Subcutaneous abdominal adipose tissue (tissue), 5 donors: ENCODE measurements at regions not wholly inside any gene's neighbourhood (a gene's known extent, or its start where the extent isn't known, plus 50 kb on each side); places are given as distances from the start of the nearest gene placed in this dataset.
"Not testable (repeated sequence)": the region's sequence is repeated elsewhere in the genome, so short reads cannot be mapped to it uniquely, and the experiment has no call there.

ENCODE experiments used
- H3K27ac ChIP-seq: one replicate; pipeline ENCODE4 v1.7.0; 2013; ENCODE audit warnings: low read depth, mild to moderate bottlenecking, inconsistent platforms, low read length, moderate library complexity
- H3K27me3 ChIP-seq, 5 donors: one replicate each; pipeline ENCODE4 v1.7.0; 2013; ENCODE audit warnings: low read length in 5 of 5, inconsistent platforms in 1 of 5; ENCODE audit not compliant: control insufficient read depth in 5 of 5, insufficient read depth in 4 of 5
- H3K36me3 ChIP-seq, 5 donors: one replicate each; pipeline ENCODE4 v1.7.0; 2013; ENCODE audit warnings: low read length in 5 of 5; ENCODE audit not compliant: control insufficient read depth in 5 of 5, insufficient read depth in 5 of 5
- H3K4me1 ChIP-seq, 5 donors: one replicate each; pipeline ENCODE4 v1.7.0; 2013; ENCODE audit warnings: low read length in 5 of 5, mild to moderate bottlenecking in 3 of 5, moderate library complexity in 1 of 5; ENCODE audit not compliant: control insufficient read depth in 5 of 5, insufficient read depth in 5 of 5
- H3K4me3 ChIP-seq, 5 donors: one replicate each; pipeline ENCODE4 v1.7.0; 2013; ENCODE audit warnings: low read length in 5 of 5, low read depth in 1 of 5
- H3K9ac ChIP-seq, 5 donors: one replicate each; pipeline ENCODE4 v1.7.0; 2013; ENCODE audit warnings: low read length in 5 of 5, mild to moderate bottlenecking in 4 of 5, moderate library complexity in 3 of 5
- H3K9me3 ChIP-seq, 5 donors: one replicate each; pipeline ENCODE4 v1.7.0; 2013; ENCODE audit warnings: low read length in 5 of 5; ENCODE audit not compliant: control insufficient read depth in 5 of 5
- donor health status: healthy.
- donor health status: healthy.
- donor health status: healthy.
- donor health status: healthy.
- donor health status: healthy.

- Histone ChIP-seq H3K9me3 (no peaks in the 10 kb centered on the region), H3K27ac (no peak overlapping the region), H3K9ac (no peak overlapping the region), H3K4me3 (no peak overlapping the region), H3K36me3 (no peaks in the 10 kb centered on the region), H3K4me1 (no peaks in the 10 kb centered on the region), H3K27me3 (no peaks in the 10 kb centered on the region)
Measured at GRCh38 chr1:70587872-70588366, 176.9 kb downstream of the CTH start.

GRCh38 chr1:70593551-70593950 is 182.5 kb downstream of the CTH start:
- not testable (repeated sequence) for H3K9ac ChIP-seq, H3K27ac ChIP-seq, H3K27me3 ChIP-seq, H3K4me1 ChIP-seq, H3K9me3 ChIP-seq, H3K4me3 ChIP-seq, H3K36me3 ChIP-seq

GRCh38 chr1:70608815-70609214 is 197.7 kb downstream of the CTH start:
- Histone ChIP-seq H3K4me1 (no peaks in the 10 kb centered on the region), H3K36me3 (no peaks in the 10 kb centered on the region), H3K9ac (no peak overlapping the region), H3K4me3 (no peak overlapping the region), H3K9me3 (no peaks in the 10 kb centered on the region), H3K27ac (no peak overlapping the region), H3K27me3 (no peaks in the 10 kb centered on the region)

GRCh38 chr1:70610164-70610563 is 199.1 kb downstream of the CTH start:
- not testable (repeated sequence) for H3K4me1 ChIP-seq, H3K36me3 ChIP-seq, H3K27ac ChIP-seq, H3K9me3 ChIP-seq, H3K4me3 ChIP-seq, H3K9ac ChIP-seq, H3K27me3 ChIP-seq

GRCh38 chr1:70616946-70617345 is 205.9 kb downstream of the CTH start:
- no peaks in the 10 kb centered on the region for H3K27me3 ChIP-seq
- H3K27ac ChIP-seq, result no peak overlapping the region
- no peak overlapping the region for H3K9ac ChIP-seq
- H3K36me3 ChIP-seq, result no peaks in the 10 kb centered on the region
- no peak overlapping the region for H3K4me3 ChIP-seq
- peaks cover 0 to 4% (median 0%) of the 10 kb centered on the region in 5 donors for H3K9me3 ChIP-seq
- H3K4me1 ChIP-seq, result no peaks in the 10 kb centered on the region

GRCh38 chr1:70617728-70618127 is 206.7 kb downstream of the CTH start:
- no peaks in the 10 kb centered on the region for H3K36me3 ChIP-seq
- no peaks in the 10 kb centered on the region for H3K27me3 ChIP-seq
- H3K9me3 ChIP-seq, result peaks cover 0 to 4% (median 0%) of the 10 kb centered on the region in 5 donors
- H3K9ac ChIP-seq, result no peak overlapping the region
- H3K27ac ChIP-seq, result no peak overlapping the region
- H3K4me1 ChIP-seq, result no peaks in the 10 kb centered on the region
- H3K4me3 ChIP-seq, result no peak overlapping the region

- no peaks in the 10 kb centered on the region for H3K36me3 ChIP-seq
- H3K4me1 ChIP-seq, result no peaks in the 10 kb centered on the region
- H3K4me3 ChIP-seq, result no peak overlapping the region
- H3K9me3 ChIP-seq, result no peaks in the 10 kb centered on the region
- H3K27me3 ChIP-seq, result no peaks in the 10 kb centered on the region
- H3K27ac ChIP-seq, result no peak overlapping the region
- H3K9ac ChIP-seq, result no peak overlapping the region
Measured at GRCh38 chr1:70627910-70628309, 216.8 kb downstream of the CTH start.

GRCh38 chr1:70628973-70629372 is 217.9 kb downstream of the CTH start:
- Histone ChIP-seq H3K9me3 (no peaks in the 10 kb centered on the region), H3K36me3 (no peaks in the 10 kb centered on the region), H3K9ac (no peak overlapping the region), H3K4me1 (no peaks in the 10 kb centered on the region), H3K4me3 (no peak overlapping the region), H3K27me3 (no peaks in the 10 kb centered on the region), H3K27ac (no peak overlapping the region)

- Histone ChIP-seq H3K27me3 (no peaks in the 10 kb centered on the region), H3K4me3 (no peak overlapping the region), H3K36me3 (no peaks in the 10 kb centered on the region), H3K4me1 (no peaks in the 10 kb centered on the region), H3K27ac (no peak overlapping the region), H3K9me3 (no peaks in the 10 kb centered on the region), H3K9ac (no peak overlapping the region)
Measured at GRCh38 chr1:70633004-70633403, 221.9 kb downstream of the CTH start.

GRCh38 chr1:70635868-70636267 is 224.8 kb downstream of the CTH start:
- Histone ChIP-seq H3K27ac (no peak overlapping the region), H3K9me3 (no peaks in the 10 kb centered on the region), H3K36me3 (no peaks in the 10 kb centered on the region), H3K9ac (no peak overlapping the region), H3K27me3 (no peaks in the 10 kb centered on the region), H3K4me1 (no peaks in the 10 kb centered on the region), H3K4me3 (no peak overlapping the region)

- no peaks in the 10 kb centered on the region for H3K4me1 ChIP-seq
Measured at GRCh38 chr1:70641868-70642267, 230.8 kb downstream of the CTH start.

More at GRCh38 chr1:70641868-70642267, 230.8 kb downstream of the CTH start:
- Histone ChIP-seq H3K36me3 (no peaks in the 10 kb centered on the region), H3K4me3 (no peak overlapping the region), H3K27me3 (no peaks in the 10 kb centered on the region), H3K9me3 (no peaks in the 10 kb centered on the region), H3K27ac (no peak overlapping the region), H3K9ac (no peak overlapping the region)
